Progenitor cell of endocrine pancreas (in vitro differentiated cells): ENCODE measurements at regions not wholly inside any gene's neighbourhood (a gene's known extent, or its start where the extent isn't known, plus 50 kb on each side); places are given as distances from the start of the nearest gene placed in this dataset.

Experiments
- DNase-seq: peaks from one replicate; pipeline ENCODE4 v3.0.0; 2021; ENCODE audit warnings: low spot score; ENCODE audit not compliant: unreplicated experiment
- H3K27ac Mint-ChIP-seq: 2 replicates; pipeline ENCODE4 v1.8.0; 2021; ENCODE audit warnings: mild to moderate bottlenecking, moderate library complexity, mixed read lengths
- H3K27me3 Mint-ChIP-seq: 2 replicates; pipeline ENCODE4 v1.8.0; 2021; ENCODE audit warnings: mixed read lengths
- H3K36me3 Mint-ChIP-seq: 2 replicates; pipeline ENCODE4 v1.8.0; 2022; ENCODE audit warnings: mixed read lengths; ENCODE audit not compliant: insufficient read depth
- H3K4me1 Mint-ChIP-seq: 2 replicates; pipeline ENCODE4 v1.8.0; 2021; ENCODE audit warnings: low read depth, mixed read lengths
- H3K4me3 Mint-ChIP-seq: 2 replicates; pipeline ENCODE4 v1.8.0; 2021; ENCODE audit warnings: low read depth, mild to moderate bottlenecking, moderate library complexity, mixed read lengths
- H3K9me3 Mint-ChIP-seq: 2 replicates; pipeline ENCODE4 v1.8.0; 2021; ENCODE audit warnings: low read depth, mixed read lengths
- TF ChIP-seq, protein P1 (sequence below): fragments of 200-600 bp; sonication (generic); IDR thresholded peaks from one replicate; pipeline ENCODE4 v1.5.0; 2021; ENCODE audit warnings: antibody characterized with exemption, mild to moderate bottlenecking; ENCODE audit not compliant: unreplicated experiment

DNA sequence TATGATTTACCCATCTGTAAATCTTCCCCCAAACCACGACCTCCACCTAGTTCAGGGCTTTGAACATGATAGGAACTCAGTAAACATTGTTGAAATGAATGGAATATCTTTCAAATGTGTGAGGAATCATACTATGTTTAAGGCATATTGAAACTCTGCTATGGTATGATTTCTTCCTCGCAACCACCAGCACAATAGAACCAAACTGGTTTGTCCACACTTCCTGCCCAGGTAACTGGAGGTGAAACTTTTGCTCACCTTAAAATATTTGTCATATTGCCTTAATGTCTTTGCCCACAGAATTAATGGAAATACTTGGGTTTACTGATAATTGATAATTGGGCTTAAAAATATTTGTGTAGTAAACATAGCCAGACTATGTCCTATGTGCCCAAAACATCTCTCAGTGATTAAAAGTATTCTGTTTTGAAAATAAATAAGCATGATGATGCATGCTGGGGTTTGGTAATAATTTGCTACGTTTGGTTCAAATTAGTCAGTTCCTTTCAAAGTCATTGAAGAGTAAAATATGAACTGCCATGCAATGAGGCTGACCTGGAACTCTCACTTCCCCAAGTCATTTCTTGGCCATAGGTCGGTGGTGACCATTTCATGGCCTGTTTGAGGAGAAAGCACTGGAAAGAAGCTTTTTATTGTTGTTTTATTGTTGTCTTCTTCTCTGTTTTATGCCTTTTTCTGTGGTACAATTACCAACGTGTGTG lies 73.3 kb downstream of the TNFSF18 start:
- Mint-ChIP-seq H3K9me3 (peaks cover 9% of the 10 kb centered on the region), H3K27me3 (no peaks in the 10 kb centered on the region), H3K27ac (no peak overlapping the region), H3K36me3 (no peaks in the 10 kb centered on the region), H3K4me3 (no peak overlapping the region), H3K4me1 (peaks cover 21% of the 10 kb centered on the region)
- TF ChIP-seq, protein P1, sequence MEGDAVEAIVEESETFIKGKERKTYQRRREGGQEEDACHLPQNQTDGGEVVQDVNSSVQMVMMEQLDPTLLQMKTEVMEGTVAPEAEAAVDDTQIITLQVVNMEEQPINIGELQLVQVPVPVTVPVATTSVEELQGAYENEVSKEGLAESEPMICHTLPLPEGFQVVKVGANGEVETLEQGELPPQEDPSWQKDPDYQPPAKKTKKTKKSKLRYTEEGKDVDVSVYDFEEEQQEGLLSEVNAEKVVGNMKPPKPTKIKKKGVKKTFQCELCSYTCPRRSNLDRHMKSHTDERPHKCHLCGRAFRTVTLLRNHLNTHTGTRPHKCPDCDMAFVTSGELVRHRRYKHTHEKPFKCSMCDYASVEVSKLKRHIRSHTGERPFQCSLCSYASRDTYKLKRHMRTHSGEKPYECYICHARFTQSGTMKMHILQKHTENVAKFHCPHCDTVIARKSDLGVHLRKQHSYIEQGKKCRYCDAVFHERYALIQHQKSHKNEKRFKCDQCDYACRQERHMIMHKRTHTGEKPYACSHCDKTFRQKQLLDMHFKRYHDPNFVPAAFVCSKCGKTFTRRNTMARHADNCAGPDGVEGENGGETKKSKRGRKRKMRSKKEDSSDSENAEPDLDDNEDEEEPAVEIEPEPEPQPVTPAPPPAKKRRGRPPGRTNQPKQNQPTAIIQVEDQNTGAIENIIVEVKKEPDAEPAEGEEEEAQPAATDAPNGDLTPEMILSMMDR = no peak
- DNase-seq = no peak

DNA sequence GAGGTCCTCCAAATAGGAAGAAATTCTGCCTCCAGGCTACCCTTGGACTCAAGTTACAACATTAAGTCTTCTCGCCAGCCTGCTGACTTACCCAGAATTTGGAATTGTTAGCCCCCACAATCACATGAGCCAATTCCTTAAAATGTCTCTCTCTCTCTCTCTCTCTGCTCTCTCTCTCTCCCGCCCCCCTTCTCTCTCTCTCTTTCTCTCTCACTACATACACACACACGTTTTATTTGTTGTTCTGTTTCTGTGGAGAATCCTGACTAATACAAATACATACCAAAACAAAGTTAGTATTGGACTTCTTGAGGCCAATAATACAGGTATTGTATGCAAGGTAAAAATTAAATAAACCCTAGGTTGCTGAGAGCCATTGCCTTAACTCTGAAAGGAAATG lies 72.1 kb downstream of the TNFSF18 start:
- H3K27me3 Mint-ChIP-seq = no peaks in the 10 kb centered on the region
- H3K36me3 Mint-ChIP-seq = no peaks in the 10 kb centered on the region
- H3K4me1 Mint-ChIP-seq = peaks cover 21% of the 10 kb centered on the region
- no peak overlapping the region for H3K4me3 Mint-ChIP-seq
- H3K27ac Mint-ChIP-seq = no peak overlapping the region
- no peak for DNase-seq
- TF ChIP-seq, protein P1 = no peak
- peaks cover 9% of the 10 kb centered on the region for H3K9me3 Mint-ChIP-seq

DNA sequence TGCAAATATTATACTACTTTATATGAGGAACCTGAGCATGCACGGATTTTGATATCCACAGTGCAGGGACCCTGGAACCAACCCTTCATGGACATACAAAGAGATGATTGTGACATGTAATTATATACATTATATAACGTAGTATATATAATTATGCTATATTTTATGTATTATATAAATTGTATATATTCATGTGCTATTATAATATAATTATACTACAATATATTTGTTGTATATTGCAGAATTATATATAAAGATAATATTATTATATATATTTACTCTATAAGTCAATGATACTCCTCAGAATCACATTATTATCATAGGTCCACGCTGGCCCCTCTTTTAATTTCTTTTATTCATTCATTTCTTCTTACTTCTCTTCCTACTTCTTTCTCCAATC lies 70.9 kb downstream of the TNFSF18 start:
- H3K4me1 Mint-ChIP-seq = peaks cover 21% of the 10 kb centered on the region
- H3K27ac Mint-ChIP-seq = no peak overlapping the region
- H3K36me3 Mint-ChIP-seq = no peaks in the 10 kb centered on the region
- H3K27me3 Mint-ChIP-seq = no peaks in the 10 kb centered on the region
- H3K4me3 Mint-ChIP-seq = no peak overlapping the region
- TF ChIP-seq, protein P1 = no peak
- DNase-seq = no peak
- H3K9me3 Mint-ChIP-seq = peaks cover 8% of the 10 kb centered on the region

DNA sequence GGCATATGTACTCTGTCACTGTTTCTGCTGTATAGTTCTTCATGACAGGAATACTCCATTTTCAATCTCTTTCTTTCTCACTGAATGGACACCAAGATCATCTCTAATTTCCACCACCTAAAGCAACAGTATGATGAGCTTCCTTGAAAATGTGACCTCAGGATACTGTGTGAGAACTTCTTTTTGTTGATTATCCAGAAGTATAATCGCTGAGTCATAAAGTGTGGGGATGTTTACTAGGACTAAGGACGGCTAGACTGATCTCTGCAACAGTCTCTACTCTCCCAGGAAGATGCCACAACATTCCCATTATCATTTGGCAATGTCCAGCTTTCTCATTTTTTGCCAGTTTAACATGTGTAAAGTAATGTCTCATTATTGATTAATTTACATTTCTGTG lies 70.3 kb downstream of the TNFSF18 start:
- no peaks in the 10 kb centered on the region for H3K36me3 Mint-ChIP-seq
- H3K4me3 Mint-ChIP-seq = no peak overlapping the region
- H3K9me3 Mint-ChIP-seq = peaks cover 6% of the 10 kb centered on the region
- H3K27me3 Mint-ChIP-seq = no peaks in the 10 kb centered on the region
- DNase-seq = no peak
- no peak overlapping the region for H3K27ac Mint-ChIP-seq
- peaks cover 21% of the 10 kb centered on the region for H3K4me1 Mint-ChIP-seq
- TF ChIP-seq, protein P1 = no peak

DNA sequence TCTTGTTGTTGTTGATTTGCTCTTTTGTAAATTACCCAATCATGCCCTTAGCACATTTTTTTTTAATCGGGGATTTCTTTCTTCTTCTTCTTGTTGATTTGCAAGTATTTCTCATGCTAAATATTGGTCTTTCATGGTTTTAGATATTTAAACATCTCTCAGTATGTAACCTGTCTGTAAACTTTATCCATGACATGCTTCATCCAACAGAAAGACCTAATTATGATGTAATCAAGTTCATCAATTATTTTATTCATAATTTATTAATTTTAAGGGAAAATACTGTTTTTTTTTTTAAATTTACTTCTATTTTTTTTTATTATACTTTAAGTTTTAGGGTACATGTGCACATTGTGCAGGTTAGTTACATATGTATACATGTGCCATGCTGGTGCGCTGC lies 69.8 kb downstream of the TNFSF18 start:
- peaks cover 6% of the 10 kb centered on the region for H3K9me3 Mint-ChIP-seq
- no peak for DNase-seq
- H3K36me3 Mint-ChIP-seq = no peaks in the 10 kb centered on the region
- H3K27ac Mint-ChIP-seq = no peak overlapping the region
- peaks cover 20% of the 10 kb centered on the region for H3K4me1 Mint-ChIP-seq
- H3K27me3 Mint-ChIP-seq = no peaks in the 10 kb centered on the region
- TF ChIP-seq, protein P1 = no peak
- H3K4me3 Mint-ChIP-seq = no peak overlapping the region
